CD14-positive monocyte (primary cell): ENCODE measurements at regions not wholly inside any gene's neighbourhood (a gene's known extent, or its start where the extent isn't known, plus 50 kb on each side); places are given as distances from the start of the nearest gene placed in this dataset.
A peak's percentile ranks its signal among the peaks of the same experiment; 100 is the strongest.

ENCODE experiments used
- DNase-seq, 3 donors: peaks; one replicate each; pipeline ENCODE4 v3.0.0-alpha.2; 2011 to 2022
- H2AFZ ChIP-seq: 2 replicates; pipeline ENCODE4 v1.6.0; 2012; ENCODE audit warnings: mild to moderate bottlenecking, low read depth, low read length, inconsistent platforms; ENCODE audit not compliant: insufficient read depth, poor library complexity, severe bottlenecking
- H3K27ac ChIP-seq, 2 donors: 1 replicate in 1 of 2; 2 replicates in 1 of 2; pipeline ENCODE4 v1.5.1; 2012 to 2013; ENCODE audit warnings: low read length in 2 of 2, control low read depth in 1 of 2, inconsistent platforms in 1 of 2, low read depth in 1 of 2, mild to moderate bottlenecking in 1 of 2
- H3K27me3 ChIP-seq, 2 donors: one replicate each; pipeline versions ENCODE4 v1.6.0 to v1.6.1; 2011 to 2013; ENCODE audit warnings: low read length in 2 of 2; ENCODE audit not compliant: control insufficient read depth in 2 of 2, insufficient read depth in 2 of 2
- H3K36me3 ChIP-seq, 2 donors: replicated peaks in 1 of 2; 1 replicate in 1 of 2; 2 replicates in 1 of 2; pipeline versions ENCODE4 v1.5.1 to v1.6.1; 2012 to 2013; ENCODE audit warnings: low read length in 2 of 2, control low read depth in 1 of 2, inconsistent platforms in 1 of 2, mild to moderate bottlenecking in 1 of 2; ENCODE audit not compliant: insufficient read depth in 2 of 2, control insufficient read depth in 1 of 2
- H3K4me1 ChIP-seq, 2 donors: 1 replicate in 1 of 2; 2 replicates in 1 of 2; pipeline versions ENCODE4 v1.5.1 to v1.6.1; 2012 to 2013; ENCODE audit warnings: low read length in 2 of 2, control low read depth in 1 of 2, inconsistent platforms in 1 of 2, mild to moderate bottlenecking in 1 of 2, moderate library complexity in 1 of 2; ENCODE audit not compliant: insufficient read depth in 2 of 2, control insufficient read depth in 1 of 2
- H3K4me2 ChIP-seq: replicated peaks from 2 replicates; pipeline ENCODE3; 2012; ENCODE audit warnings: low read length, moderate library complexity, mild to moderate bottlenecking; ENCODE audit not compliant: poor library complexity, severe bottlenecking; ENCODE audit errors: extremely low read depth
- H3K4me3 ChIP-seq, 3 experiments: fragments of 200-600 bp in 1 of 3; sonication (generic) in 1 of 3; replicated peaks in 1 of 3; 1 replicate in 2 of 3; 2 replicates in 1 of 3; pipeline ENCODE4 v1.5.1; 2011 to 2013; ENCODE audit warnings: low read length in 3 of 3, mild to moderate bottlenecking in 3 of 3, control low read depth in 2 of 3, low read depth in 2 of 3, inconsistent platforms in 1 of 3, moderate library complexity in 1 of 3
- H3K79me2 ChIP-seq: 2 replicates; pipeline ENCODE4 v1.6.0; 2012; ENCODE audit warnings: mild to moderate bottlenecking, control low read depth, inconsistent platforms, low read length, moderate library complexity; ENCODE audit not compliant: insufficient read depth
- H3K9ac ChIP-seq: 2 replicates; pipeline ENCODE4 v1.6.0; 2017; ENCODE audit warnings: low read length, mild to moderate bottlenecking; ENCODE audit not compliant: insufficient read depth, poor library complexity, severe bottlenecking
- H3K9me3 ChIP-seq, 2 donors: replicated peaks in 1 of 2; 1 replicate in 1 of 2; 2 replicates in 1 of 2; pipeline versions ENCODE4 v1.5.1 to v1.6.1; 2012 to 2013; ENCODE audit warnings: low read length in 2 of 2, control low read depth in 1 of 2; ENCODE audit not compliant: control insufficient read depth in 1 of 2, insufficient read depth in 1 of 2
- H4K20me1 ChIP-seq: 2 replicates; pipeline ENCODE4 v1.6.0; 2012; ENCODE audit warnings: mild to moderate bottlenecking, low read length, control low read depth, moderate library complexity; ENCODE audit not compliant: insufficient read depth
- H3K27ac Mint-ChIP-seq, 7 donors: one replicate each; pipeline ENCODE4 v1.8.0; 2020; ENCODE audit warnings: mild to moderate bottlenecking in 7 of 7, mixed read lengths in 7 of 7, moderate library complexity in 6 of 7, inconsistent platforms in 2 of 7
- H3K27me3 Mint-ChIP-seq, 3 donors: one replicate each; pipeline ENCODE4 v1.8.0; 2021 to 2022; ENCODE audit warnings: low read depth in 3 of 3, mild to moderate bottlenecking in 3 of 3, mixed read lengths in 3 of 3, moderate library complexity in 3 of 3, inconsistent platforms in 1 of 3
- H3K36me3 Mint-ChIP-seq, 2 donors: one replicate each; pipeline ENCODE4 v1.8.0; 2020; ENCODE audit warnings: mixed read lengths in 2 of 2, inconsistent platforms in 1 of 2, mild to moderate bottlenecking in 1 of 2
- H3K4me1 Mint-ChIP-seq: one replicate; pipeline ENCODE4 v1.8.0; 2020; ENCODE audit warnings: mild to moderate bottlenecking, mixed read lengths
- H3K4me3 Mint-ChIP-seq, 2 donors: one replicate each; pipeline ENCODE4 v1.8.0; 2020; ENCODE audit warnings: mild to moderate bottlenecking in 2 of 2, mixed read lengths in 2 of 2, moderate library complexity in 1 of 2
- H3K9me3 Mint-ChIP-seq, 7 donors: one replicate each; pipeline ENCODE4 v1.8.0; 2020 to 2022; ENCODE audit warnings: mixed read lengths in 7 of 7, mild to moderate bottlenecking in 6 of 7, moderate library complexity in 6 of 7, inconsistent platforms in 2 of 7
- CTCF ChIP-seq: fragments of 200-600 bp; IDR thresholded peaks from one replicate; pipeline ENCODE4 v1.8.0; 2022; ENCODE audit warnings: antibody characterized with exemption, mild to moderate bottlenecking
- WGBS: methylation state at CpG from one replicate; pipeline ENCODE4 v1.1.5; 2013; ENCODE audit warnings: missing lambda C conversion rate; ENCODE audit not compliant: insufficient coverage; 5-methylcytosine and 5-hydroxymethylcytosine counted together
- intact Hi-C, 2 donors: fragments of 100-400 bp; cut with micrococcal nuclease; formaldehyde crosslinking; loops; one replicate each; pipeline versions ENCODE4 v1.15.0 to v1.15.1; 2023

DNA sequence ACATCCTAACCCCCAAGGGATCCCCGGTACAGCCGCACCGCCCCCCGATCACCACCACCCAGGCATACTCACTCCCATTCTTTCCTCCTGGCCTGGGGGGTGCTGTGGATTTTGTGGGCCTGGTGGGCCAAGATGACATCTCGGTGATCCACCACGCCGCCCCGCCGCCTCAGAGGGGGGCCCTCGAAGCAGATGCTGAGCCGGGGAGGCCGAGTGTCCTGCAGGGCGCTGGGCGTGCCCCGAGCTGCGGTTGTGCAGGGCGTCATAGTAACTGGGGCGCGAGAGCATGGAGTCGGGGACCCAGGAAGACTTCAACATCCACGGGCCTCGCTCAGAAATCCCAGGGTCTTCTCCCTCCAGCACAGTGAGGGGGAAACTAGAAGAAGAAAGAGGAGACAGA is 93.4 kb upstream of the CACNA1A start:
- H3K27ac ChIP-seq: no peak overlapping the region
- Mint-ChIP-seq H3K4me3 (no peak overlapping the region), H3K9me3 (peaks cover 0 to 3% (median 0%) of the 10 kb centered on the region in 7 donors)

GRCh38 chr19:13598098-13598497 is 91.8 kb upstream of the CACNA1A start:
- Histone ChIP-seq H2AFZ (no peak overlapping the region), H3K4me3 (no peak overlapping the region), H3K4me2 (no peak overlapping the region), H3K36me3 (no peaks in the 10 kb centered on the region), H3K27me3 (no peaks in the 10 kb centered on the region), H3K4me1 (no peaks in the 10 kb centered on the region), H3K27ac (no peak overlapping the region), H4K20me1 (no peaks in the 10 kb centered on the region), H3K9me3 (no peaks in the 10 kb centered on the region), H3K9ac (no peak overlapping the region), H3K79me2 (no peaks in the 10 kb centered on the region)
- intact Hi-C loops: loop anchor here in 1 of 2 donors (5.0 kb wide), 1 partner anchor 124 kb away; no protein-coding TSS in a partner anchor
- H3K27me3 Mint-ChIP-seq: peaks cover 4 to 10% (median 6%) of the 10 kb centered on the region in 3 donors
- no peaks in the 10 kb centered on the region for H3K4me1 Mint-ChIP-seq
- H3K4me3 Mint-ChIP-seq: peak overlapping the region in 1 of 2 donors; percentile 16
- no peaks in the 10 kb centered on the region for H3K36me3 Mint-ChIP-seq
- DNase-seq: no peak
- peaks cover 0 to 3% (median 0%) of the 10 kb centered on the region in 7 donors for H3K9me3 Mint-ChIP-seq
- H3K27ac Mint-ChIP-seq: no peak overlapping the region
- TF ChIP-seq CTCF: no peak

More for the DNA sequence above, 93.4 kb upstream of the CACNA1A start:
- no peak for TF ChIP-seq CTCF
- H3K9ac ChIP-seq: no peak overlapping the region
- no peak overlapping the region for H3K27ac Mint-ChIP-seq
- no peaks in the 10 kb centered on the region for H3K27me3 ChIP-seq
- H3K27me3 Mint-ChIP-seq: peaks cover 6 to 10% (median 8%) of the 10 kb centered on the region in 3 donors
- no peaks in the 10 kb centered on the region for H3K36me3 ChIP-seq
- intact Hi-C loops: loop anchor here in 1 of 2 donors (5.0 kb wide), 1 partner anchor 123 kb away; no protein-coding TSS in a partner anchor
- no peak for DNase-seq
- no peaks in the 10 kb centered on the region for H3K9me3 ChIP-seq
- no peak overlapping the region for H2AFZ ChIP-seq
- whole genome bisulfite sequencing: 87% methylated on average over 17 of the region's 22 CpGs
- H3K36me3 Mint-ChIP-seq: no peaks in the 10 kb centered on the region
- H3K4me3 ChIP-seq: no peak overlapping the region
- no peaks in the 10 kb centered on the region for H4K20me1 ChIP-seq
- no peaks in the 10 kb centered on the region for H3K79me2 ChIP-seq
- H3K4me1 ChIP-seq: no peaks in the 10 kb centered on the region
- H3K4me1 Mint-ChIP-seq: no peaks in the 10 kb centered on the region
- no peak overlapping the region for H3K4me2 ChIP-seq
